K562 (cell line): ENCODE measurements at regions not wholly inside any gene's neighbourhood (a gene's known extent, or its start where the extent isn't known, plus 50 kb on each side); places are given as distances from the start of the nearest gene placed in this dataset.

Experiments used
- CTCF ChIP-seq, 3 experiments: IDR thresholded peaks in 2 of 3; conservative IDR thresholded peaks in 1 of 3; 2 replicates each; pipeline ENCODE4 v1.5.1; 2011 to 2012; ENCODE audit warnings: low read length in 3 of 3, mild to moderate bottlenecking in 3 of 3, control low read depth in 2 of 3, improper control_type of control experiment in 1 of 3, inconsistent platforms in 1 of 3, low read depth in 1 of 3, mixed read lengths in 1 of 3, moderate library complexity in 1 of 3; ENCODE audit not compliant: insufficient read depth in 2 of 3
- KLF10 ChIP-seq: fragments of 250-450 bp; sonication (Bioruptor Pico); IDR thresholded peaks from 2 replicates; pipeline ENCODE4 v1.6.1; 2021; ENCODE audit warnings: matching md5 sums
- MCM5 ChIP-seq: fragments of 450-650 bp; IDR thresholded peaks from 2 replicates; pipeline ENCODE4 v1.6.1; 2016; ENCODE audit warnings: low read depth
- NR2C2 ChIP-seq, 2 experiments: fragments of 200-800 bp in 1 of 2; sonication (Bioruptor generic) in 1 of 2; sonication (generic) in 1 of 2; formaldehyde crosslinking in 1 of 2; IDR thresholded peaks; 2 replicates each; pipeline versions ENCODE4 v1.6.1 to v1.8.0; 2016 to 2022; ENCODE audit warnings: mild to moderate bottlenecking in 1 of 2, missing compliant biosample characterization in 1 of 2, missing genetic modification characterization in 1 of 2, missing genetic modification reagents in 1 of 2
- RFX7 ChIP-seq: fragments of 250-450 bp; sonication (Bioruptor Pico); IDR thresholded peaks from 2 replicates; pipeline ENCODE4 v1.5.1; 2021; ENCODE audit warnings: mild to moderate bottlenecking
- ZFP30 ChIP-seq: fragments of 250-450 bp; sonication (Bioruptor Pico); IDR thresholded peaks from 2 replicates; pipeline ENCODE4 v1.8.0; 2022; ENCODE audit warnings: moderate library complexity, mild to moderate bottlenecking, inconsistent platforms, borderline replicate concordance

DNA sequence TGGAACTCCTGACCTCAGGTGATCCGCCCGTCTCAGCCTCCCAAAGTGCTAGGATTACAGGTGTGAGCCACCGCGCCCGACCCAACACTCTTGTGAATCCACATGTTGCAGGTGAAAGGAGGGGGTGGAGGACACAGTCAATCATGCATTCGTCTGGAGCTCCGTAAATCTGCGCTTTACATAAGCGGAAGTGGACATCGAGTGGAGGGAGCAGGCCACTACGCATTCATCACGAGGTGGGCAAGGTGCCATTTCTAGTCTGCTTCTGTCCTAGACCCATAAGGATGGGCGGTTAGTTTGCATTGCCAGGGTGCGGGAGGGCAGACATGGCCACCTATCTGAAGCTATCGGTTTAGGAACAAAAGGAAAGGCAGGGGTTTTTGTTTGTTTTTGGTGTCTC is 225.2 kb upstream of the TCERG1L start:
- TF ChIP-seq CTCF (IDR thresholded peaks at IDR 0.05 in 2 of 3, conservative IDR thresholded peaks at IDR 0.05 in 1 of 3; ENCODE audit: insufficient read depth in 2 of 3, low read depth in 1 of 3, low read length in 3 of 3) (no peak), ZFP30 (CRISPR knock-in tag) (no peak), RFX7 (CRISPR knock-in tag) (no peak), MCM5 (no peak), KLF10 (CRISPR knock-in tag) (no peak), NR2C2 (CRISPR knock-in tag; IDR thresholded peaks at IDR 0.05) (no peak), NR2C2 (tag; IDR thresholded peaks at IDR 0.05) (no peak)
